PFSK-1 (cell line): ENCODE measurements at regions not wholly inside any gene's neighbourhood (a gene's known extent, or its start where the extent isn't known, plus 50 kb on each side); places are given as distances from the start of the nearest gene placed in this dataset.

ENCODE experiments used
- POLR2AphosphoS5 ChIP-seq: IDR thresholded peaks from 2 replicates; pipeline ENCODE4 v1.6.1; 2012; ENCODE audit warnings: low read depth, mild to moderate bottlenecking, control low read depth, low read length, moderate library complexity
- SIN3A ChIP-seq: IDR thresholded peaks from 2 replicates; pipeline ENCODE4 v1.6.1; 2012; ENCODE audit warnings: mild to moderate bottlenecking, low read length, moderate library complexity, borderline replicate concordance; ENCODE audit not compliant: insufficient read depth
- TAF1 ChIP-seq: IDR thresholded peaks from 2 replicates; pipeline ENCODE4 v1.6.1; 2012; ENCODE audit warnings: low read length, control low read depth, borderline replicate concordance; ENCODE audit not compliant: insufficient read depth
- TF ChIP-seq, protein P1 (sequence below), 2 experiments: IDR thresholded peaks; 2 replicates each; pipeline versions ENCODE4 v1.6.1 to v1.8.0; 2011 to 2012; ENCODE audit warnings: low read depth in 2 of 2, low read length in 2 of 2, control low read depth in 1 of 2, inconsistent platforms in 1 of 2, mild to moderate bottlenecking in 1 of 2, moderate library complexity in 1 of 2; ENCODE audit not compliant: insufficient read depth in 1 of 2

GRCh38 chr2:147631294-147631693 lies 213.5 kb upstream of the ACVR2A start:
- TF ChIP-seq, protein P1, sequence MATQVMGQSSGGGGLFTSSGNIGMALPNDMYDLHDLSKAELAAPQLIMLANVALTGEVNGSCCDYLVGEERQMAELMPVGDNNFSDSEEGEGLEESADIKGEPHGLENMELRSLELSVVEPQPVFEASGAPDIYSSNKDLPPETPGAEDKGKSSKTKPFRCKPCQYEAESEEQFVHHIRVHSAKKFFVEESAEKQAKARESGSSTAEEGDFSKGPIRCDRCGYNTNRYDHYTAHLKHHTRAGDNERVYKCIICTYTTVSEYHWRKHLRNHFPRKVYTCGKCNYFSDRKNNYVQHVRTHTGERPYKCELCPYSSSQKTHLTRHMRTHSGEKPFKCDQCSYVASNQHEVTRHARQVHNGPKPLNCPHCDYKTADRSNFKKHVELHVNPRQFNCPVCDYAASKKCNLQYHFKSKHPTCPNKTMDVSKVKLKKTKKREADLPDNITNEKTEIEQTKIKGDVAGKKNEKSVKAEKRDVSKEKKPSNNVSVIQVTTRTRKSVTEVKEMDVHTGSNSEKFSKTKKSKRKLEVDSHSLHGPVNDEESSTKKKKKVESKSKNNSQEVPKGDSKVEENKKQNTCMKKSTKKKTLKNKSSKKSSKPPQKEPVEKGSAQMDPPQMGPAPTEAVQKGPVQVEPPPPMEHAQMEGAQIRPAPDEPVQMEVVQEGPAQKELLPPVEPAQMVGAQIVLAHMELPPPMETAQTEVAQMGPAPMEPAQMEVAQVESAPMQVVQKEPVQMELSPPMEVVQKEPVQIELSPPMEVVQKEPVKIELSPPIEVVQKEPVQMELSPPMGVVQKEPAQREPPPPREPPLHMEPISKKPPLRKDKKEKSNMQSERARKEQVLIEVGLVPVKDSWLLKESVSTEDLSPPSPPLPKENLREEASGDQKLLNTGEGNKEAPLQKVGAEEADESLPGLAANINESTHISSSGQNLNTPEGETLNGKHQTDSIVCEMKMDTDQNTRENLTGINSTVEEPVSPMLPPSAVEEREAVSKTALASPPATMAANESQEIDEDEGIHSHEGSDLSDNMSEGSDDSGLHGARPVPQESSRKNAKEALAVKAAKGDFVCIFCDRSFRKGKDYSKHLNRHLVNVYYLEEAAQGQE (IDR thresholded peaks at IDR 0.05; ENCODE audit: insufficient read depth in 1 of 2, low read depth in 2 of 2, low read length in 2 of 2), result no peak
- no peak for TF ChIP-seq POLR2AphosphoS5
- TF ChIP-seq TAF1, result no peak
- TF ChIP-seq SIN3A, result no peak
